Activated T-cell treated with anti-CD3 and anti-CD28 coated beads, Interleukin-2, amount 50 U/mL, for 1 hour (primary cell): ENCODE measurements at regions not wholly inside any gene's neighbourhood (a gene's known extent, or its start where the extent isn't known, plus 50 kb on each side); places are given as distances from the start of the nearest gene placed in this dataset.

Experiments
- DNase-seq: peaks from one replicate; pipeline ENCODE4 v3.0.0-alpha.2; 2020

DNA sequence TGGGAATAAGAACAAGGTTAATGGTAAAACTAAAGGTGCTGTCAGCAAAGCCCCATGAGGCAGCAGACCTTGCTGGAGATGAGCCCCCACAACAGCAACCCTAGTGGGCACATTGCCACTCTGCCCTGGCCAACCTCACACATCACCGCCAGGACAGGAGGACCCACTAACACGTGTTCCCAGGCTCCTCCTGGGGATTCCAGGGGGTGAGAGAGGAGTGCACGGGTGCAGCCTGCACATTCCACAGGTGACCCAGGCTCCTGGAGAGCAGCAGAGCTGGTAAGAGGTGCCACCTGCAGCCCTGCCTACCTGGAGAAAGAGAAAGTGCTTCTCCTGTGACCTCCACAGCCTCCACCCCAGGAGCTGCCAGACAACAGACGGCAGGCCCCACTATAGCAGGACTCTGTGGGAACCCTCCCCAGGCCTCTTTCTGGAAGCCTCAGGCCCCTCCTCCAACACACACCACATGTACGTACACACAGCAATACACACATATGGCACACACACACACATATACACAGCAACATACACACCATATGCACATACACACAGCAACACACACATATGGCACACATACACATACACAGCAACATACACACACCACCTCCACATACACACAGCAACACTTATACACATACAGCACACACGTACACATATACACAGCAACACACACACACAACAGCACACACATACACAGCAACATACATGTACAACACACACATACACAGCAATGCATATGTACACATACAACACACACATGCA is 187.1 kb downstream of the GLI2 start:
- no peak for DNase-seq

DNA sequence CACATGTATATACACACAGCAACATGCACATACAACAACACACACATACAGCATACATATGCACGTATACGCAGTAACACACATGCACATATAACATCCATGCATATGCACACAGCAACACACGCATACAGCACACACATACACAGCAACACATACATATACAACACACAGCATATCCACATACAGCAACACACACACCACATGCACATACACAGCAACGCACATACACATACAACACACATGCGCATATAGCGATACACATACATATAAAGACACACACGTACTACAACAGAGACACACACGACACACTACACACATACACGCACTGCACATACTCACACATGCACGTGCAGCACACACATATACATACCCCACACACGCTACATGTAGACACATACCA is 187.8 kb downstream of the GLI2 start:
- no peak for DNase-seq

DNA sequence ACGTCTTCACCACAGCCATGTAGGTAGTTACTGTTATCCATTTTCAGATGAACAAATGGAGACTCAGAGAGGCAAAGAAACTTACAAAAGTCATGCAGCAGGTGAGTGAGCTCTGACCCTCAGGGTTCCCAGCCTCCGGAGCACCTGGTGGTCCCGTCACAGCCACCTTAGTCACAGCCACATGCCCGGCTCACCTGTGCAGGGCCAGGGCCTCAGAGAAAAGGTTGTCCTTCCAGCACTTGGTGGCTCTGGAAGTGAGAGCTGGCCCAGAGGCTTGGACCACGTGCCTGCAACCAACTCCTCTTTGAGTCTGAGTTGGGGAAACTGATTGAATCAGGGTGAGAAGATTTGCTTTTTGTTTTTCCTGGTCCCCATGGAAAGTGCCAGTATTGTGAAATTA is 189.3 kb downstream of the GLI2 start:
- no peak for DNase-seq

DNA sequence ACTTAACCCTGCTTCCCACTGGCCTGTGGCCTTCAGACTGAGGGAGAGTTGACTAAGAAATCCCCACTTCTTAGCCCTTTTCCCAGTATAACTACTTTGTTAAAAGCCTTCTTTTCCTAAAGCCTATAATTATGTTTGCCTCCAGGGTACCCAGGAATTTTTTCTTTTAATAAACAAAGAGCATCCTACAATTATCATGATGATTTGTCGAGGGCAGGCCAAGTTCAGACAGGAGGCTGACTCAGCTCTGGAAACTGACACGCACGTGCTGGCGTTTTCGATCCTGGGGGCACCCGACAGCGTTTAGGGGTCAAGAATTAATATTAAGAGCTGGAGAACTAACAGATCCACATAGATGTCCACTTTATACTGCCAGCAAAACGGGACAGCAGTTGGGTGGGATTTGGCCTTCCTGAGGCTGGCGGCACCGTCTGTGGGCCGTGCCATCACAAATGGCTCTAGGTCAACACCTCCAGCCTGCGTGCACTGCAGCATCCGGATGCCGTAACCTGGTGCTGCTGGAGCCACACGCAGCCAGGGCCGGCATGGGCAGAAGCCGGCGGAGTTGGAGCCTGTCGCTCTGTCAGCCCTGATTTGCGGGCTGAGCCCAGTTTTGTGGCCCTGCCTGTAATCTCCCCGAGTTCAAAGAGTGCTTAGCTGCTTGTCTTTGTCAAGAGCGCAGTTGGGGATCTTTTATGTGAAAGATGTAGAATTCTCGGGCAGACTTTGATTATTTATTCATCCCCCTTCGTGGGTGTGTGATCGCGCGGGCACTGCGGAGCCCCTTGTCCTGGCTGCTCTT is 191.0 kb downstream of the GLI2 start:
- DNase-seq = no peak

DNA sequence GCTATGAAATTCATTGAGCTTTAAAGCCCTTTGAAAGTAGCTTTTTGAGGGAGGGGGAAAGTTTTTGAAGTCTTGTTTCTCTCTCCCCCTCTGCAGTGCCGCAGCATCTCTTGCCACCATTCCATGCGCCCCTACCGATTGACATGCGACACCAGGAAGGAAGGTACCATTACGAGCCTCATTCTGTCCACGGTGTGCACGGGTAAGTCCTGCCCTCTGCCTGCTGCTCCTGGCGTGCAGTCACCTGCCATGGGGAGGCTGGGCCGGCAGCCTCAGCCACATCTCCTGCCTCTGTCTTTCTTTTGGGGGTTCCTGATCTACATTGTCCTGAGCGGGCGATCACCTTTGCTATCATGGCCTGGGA is 191.6 kb downstream of the GLI2 start:
- DNase-seq = no peak

DNA sequence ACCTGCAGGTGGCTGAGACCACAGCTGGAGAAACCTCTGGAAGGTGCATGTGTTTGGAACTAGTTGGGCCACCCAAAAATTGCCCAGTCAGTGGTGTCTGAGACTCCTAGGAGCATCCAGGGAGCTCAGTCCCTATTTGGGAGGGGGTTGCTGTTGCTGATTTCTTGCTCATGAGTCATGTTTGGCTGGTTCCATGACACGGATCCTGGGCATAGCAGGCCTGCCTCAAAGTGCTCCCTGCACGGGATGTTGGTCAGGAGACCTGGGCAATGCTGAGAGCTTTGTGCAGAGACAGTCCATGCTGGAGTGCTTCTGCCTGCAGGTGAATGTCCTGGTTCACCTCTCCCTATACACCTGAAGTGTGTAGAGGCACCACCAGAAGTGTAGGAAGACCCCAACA is 194.2 kb downstream of the GLI2 start:
- DNase-seq = no peak

DNA sequence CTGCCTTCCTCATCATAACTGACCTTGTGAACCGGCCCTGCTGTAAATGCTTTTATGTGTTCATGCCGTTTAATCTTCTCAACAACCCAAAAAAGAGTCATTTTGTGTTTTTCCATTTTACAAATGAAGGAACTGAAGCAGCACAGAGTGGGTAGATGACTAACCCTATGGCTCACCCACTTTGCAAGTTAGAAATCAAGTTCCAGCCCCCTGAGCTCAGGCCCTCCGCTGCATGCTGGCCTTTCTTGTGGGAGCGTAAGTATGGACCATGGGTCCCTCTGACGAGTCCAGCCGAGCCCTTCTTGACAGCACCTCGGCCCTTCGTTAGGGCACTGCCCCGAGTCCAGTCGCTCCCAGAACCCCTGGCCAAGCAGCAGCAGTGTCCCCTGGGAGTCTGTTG is 194.6 kb downstream of the GLI2 start:
- DNase-seq = no peak

DNA sequence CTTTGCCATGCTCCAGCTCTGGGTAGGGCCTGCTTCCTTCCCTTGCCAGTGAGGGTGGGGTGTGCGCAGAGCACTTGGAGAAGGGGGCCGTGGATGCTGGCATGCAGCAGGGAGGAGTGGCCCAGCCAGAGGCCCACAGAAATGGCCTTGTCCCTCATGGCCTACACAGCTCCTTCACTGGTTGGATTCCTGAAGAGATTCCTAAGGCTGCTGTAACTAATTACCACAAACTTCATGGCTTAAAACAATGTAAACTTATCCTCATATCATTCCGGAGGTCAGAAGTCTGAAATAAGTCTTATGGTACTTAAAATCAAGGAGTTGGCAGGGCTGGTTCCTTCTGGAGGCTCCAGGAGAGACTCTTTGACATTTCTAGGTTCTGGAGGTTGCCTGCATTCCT is 195.2 kb downstream of the GLI2 start:
- DNase-seq = no peak

DNA sequence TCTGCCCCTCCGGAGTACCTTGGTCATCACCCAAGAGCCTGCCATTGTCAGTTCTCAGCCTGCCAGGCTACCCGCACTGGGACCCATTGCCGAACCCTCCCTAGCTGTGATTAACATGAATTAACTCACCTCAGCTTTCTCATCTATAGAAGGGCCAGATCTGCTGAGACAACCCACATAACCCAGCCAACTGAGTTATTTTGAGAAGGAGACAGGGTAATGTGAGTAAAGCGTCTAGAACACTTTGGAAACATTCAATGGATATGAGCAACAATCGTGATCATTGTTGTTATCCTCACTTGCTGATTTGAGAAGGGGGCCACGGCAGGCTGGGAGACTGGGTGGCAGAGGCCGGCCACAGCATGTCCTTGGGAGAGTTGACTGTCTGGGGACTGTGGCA is 196.8 kb downstream of the GLI2 start:
- no peak for DNase-seq

DNA sequence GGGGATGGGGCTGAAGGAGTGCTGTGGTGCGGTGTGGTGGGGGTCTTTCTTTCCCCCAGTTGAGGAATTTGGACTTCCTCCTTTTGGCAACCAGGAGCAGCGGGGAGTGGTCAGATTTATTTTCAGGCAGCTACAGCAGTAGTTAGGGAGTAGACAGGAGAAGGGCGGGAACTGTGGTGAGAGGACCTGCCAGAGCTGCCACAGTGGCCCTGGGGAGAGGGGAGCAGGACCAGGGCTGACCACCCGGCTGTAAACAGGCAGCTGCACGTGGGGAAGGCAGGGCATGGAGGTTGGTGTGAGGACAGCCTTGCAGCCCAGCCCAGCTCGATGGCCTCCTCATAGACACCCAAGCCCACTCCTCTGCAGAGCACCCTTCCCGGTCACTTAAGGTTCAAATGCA is 197.2 kb downstream of the GLI2 start:
- DNase-seq = no peak

DNA sequence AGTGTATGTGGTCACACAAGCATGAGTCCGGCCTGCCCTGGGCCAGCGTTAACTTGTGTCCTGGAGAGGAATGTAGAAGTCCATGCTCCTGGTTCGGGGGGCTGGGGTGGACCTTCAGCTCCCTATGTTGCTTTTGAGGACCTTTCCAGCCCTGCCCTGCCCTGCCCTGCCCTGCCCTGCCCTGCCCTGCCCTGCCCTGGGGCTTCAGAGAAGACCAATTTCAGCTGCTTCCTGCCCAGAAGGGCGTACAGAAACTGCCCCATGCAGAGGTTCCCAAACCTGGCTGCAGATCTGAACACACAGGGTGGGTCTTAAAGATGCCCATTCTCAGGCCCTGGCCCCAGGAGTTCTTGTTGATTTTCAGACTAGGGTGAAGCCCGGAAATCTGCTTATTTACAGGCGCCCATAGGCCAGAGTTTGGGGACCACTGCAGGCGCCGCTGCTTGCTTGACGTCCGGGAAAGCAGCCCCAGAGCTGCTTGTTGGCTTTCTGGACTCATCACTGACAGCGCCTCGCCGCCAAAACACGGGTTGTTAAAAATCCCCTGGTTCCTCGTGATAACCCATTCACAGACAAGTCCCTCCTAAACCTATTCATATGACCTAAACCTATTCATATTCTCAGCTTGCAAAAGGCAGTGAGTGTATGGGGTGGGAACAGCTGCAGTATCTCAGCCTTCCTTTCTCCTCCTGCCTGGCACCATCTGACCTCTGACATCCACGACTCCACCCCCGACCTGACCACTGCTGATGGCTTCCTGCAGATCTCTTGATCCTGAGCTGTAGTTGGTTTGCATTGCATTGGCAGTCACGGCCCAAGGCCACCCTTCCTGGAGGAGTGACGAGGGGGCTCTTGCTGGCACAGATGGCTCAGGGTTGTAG is 198.3 kb downstream of the GLI2 start:
- DNase-seq = no peak

DNA sequence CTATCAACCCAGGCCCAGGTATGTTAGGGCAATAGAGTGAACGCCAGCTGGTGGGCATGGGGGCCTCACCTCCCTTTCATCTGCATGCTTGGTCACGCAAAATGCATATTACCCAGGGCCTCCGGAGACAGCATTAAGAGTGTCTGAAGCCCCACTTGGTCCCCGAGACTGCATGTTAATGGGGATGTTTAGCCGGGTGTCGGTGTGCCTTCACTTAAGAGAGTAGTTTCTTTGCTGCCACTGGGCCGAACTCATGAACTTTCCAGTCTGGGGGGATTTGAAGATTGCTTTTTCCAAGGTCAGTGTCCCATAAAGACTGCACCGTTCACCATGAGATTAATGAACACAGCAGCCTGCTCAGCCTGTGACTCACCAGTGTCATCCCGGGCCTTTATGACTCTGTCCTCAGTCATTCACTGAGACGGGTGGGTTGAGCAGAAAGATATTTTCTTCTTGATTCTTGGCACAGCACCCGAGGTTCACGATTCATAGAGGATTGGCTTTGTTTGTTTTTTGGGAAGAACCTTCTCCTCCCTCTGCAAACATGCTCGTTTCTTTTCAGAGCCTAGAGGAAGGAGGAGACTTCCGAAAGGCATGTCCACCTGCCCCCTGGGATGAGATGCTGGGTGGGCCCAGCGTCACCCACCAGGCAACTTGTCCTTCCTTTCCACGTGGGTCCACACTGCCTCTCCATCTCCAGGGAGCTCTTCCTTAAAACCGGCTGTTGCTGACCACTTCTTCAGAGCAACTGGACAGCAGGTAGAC is 199.1 kb downstream of the GLI2 start:
- DNase-seq = no peak

DNA sequence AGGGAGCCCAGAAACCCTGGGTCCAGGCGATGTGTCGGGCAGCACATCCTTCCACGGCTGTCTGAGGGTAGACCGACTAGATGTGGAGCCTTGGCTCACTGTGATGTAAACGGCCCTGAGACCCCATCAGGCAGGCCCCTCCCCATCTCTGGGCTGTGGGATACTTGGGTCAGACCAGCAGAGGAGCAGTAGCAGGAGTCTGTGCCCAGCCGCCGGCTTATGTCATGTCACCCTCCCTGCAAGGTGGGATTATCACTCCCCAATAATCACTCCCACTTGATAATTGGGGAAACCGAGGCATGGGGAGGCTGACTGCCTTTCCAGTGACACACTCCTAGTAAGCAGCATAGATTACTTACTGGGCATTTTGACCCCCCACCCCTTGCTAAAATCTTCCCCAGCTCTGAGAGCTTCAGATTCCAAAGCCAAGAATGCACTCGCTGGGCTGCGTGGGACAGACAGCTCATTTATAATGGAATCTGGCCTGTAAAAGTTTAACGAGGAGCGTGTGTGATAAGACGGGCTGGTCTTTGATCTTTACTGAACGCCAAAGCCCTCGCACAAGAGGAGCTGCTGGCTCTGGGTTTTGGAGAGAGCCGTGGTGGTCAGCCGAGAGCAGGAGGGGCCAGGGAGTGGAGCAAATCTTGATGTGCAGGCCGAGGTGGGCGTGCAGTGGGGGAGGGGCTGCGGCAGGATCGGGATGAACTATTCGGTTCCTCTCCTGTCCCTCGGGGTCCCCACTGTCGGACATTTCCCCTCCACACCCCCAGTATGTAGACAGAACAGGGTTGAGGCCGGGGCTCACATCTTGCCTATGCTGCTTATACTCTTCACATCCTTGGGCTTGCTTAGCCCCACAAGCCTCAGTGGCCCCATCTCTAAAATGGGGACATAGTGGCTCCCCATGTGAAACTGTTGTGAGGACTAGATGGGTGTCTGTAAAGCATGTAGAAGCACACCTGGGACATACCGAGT is 200.0 kb downstream of the GLI2 start:
- no peak for DNase-seq

DNA sequence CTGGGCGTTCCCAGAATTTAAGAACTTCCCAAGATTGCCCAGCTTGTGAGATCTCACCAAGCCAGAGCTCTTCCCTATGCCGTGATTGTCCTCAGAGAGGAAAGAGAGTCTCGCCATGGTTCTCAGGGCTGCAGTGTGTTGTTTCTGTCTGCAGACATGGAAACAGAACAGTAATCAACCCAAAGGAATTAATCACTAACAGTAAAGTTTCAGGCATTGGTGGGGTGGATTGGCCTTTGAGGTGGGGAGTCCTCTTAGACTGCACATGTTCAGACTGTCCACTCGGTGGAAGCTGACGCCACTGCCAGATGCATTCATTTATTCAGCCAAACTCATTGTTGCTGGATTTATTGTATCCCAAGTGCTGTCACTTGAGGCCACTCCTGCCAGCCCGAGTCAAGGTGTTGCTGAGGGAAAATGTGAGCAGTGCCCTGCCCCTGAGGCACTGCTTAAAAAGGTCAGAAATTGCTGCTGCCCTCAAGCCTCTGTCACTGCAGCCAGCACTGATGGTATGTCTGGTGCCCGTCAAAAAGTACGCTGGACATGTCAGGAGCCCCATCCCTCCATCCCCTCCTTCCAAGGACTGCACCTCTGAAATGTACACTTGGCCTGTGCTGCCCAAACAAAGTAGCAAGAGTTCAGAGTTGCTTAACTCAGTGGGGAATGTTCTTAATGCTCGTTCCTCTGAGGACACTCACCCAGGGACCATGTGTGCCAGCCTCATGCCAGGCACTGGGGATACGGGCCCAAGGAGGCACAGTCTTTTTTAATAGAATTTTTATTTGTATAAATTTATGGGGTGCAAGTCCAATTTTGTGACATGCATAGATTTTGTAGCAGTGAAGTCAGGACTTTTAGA is 201.0 kb downstream of the GLI2 start:
- no peak for DNase-seq

DNA sequence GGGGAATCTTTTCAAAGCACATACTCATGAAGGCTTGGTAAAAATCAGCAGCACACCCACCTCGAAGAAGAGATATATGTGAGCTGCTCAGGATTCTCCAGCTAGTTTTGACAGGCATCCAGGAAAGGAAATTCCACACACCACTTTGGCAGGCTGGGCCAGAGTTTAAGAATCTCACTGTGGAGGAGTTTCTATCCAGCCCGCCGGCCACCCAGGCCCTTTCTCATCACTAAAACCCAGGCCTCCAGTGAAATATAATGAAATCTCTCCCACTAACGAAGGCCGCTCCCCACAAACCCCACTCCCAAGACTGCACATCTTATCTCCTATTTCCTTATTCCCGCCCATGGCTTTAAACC is 202.0 kb downstream of the GLI2 start:
- no peak for DNase-seq

DNA sequence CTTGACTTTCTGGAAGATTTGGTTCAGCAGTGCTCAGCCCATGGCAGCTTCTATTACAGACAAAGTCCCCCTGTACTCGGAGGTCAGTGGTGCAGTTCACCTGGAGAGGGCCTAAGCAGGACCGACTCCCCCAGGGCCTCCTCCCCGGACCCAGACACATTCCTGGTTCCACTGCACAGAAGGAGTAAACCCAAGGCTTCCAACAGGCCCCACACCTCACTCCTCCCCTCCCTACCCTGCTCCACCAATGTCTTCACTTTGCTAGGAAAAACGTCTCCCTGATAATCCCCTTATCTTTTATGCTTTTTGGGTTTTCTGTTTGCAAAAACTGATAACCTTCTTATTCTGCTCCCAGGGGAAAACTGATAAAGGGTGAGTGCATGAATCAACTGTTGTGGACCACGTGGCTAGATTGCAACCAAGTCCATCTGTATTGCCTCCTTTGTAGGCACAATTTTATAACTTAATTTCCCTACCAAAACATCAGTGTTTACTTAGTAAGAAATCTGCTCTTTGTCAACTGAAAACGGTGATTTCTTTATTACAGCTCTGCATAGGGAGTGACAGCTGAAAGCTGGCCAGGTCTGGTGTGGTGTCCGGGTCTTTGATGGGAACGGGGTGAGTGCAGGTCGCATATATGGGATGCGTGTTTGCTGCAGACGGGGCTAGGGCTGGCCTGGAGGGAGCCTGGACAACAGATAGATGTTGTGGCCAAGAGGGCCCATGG is 202.5 kb downstream of the GLI2 start:
- DNase-seq = no peak

DNA sequence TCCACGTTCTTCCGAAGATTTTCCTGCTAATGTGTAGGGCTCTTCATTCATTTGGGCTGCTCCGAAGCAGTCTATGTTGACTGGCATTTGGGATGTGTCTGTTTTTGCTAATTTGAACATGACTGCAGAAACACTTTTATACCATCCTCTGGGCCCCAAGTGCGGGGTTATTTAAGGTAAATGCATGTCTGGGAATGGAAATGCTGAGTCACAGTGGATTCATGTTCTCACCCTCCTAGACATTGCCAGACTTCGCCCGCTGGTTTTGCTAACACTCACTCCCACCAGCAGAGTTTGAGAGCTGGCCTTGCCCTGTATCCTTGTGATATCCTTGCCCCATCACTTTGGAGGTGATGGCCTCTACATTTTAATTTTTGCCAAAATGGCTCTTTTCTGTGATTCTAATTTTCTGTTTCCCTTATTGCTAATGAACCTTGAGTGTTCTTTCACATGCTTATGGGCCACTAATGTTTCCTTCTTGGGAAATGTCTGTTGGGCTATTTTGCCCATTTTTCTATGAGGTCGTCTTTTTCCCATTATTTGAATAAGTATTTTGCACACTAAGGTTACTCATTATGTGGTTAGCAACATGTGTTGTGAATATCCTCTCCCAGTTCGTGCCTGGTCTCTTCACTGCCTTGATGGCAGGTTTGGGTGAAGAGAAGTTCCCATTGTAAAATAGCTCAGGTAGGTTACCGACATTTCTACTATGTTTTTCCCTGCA is 204.1 kb downstream of the GLI2 start:
- DNase-seq = no peak

DNA sequence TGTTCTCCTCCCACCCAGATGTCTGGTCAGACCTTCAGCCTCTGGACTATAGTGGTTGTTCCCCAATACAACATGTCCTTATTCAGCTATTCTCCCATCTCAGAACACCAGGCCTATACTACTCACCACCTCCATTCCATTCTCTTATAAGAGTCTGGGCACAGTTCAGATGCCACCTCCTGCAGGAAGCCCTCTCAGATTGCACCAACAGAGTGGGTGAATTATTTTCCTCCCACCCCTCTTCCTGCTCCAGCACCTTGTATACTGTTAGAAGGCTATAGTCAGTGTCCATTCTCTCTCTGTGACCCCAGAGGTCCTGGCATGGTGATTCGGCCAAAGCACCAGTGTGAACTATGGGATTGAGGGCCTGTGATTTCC is 204.6 kb downstream of the GLI2 start:
- no peak for DNase-seq

DNA sequence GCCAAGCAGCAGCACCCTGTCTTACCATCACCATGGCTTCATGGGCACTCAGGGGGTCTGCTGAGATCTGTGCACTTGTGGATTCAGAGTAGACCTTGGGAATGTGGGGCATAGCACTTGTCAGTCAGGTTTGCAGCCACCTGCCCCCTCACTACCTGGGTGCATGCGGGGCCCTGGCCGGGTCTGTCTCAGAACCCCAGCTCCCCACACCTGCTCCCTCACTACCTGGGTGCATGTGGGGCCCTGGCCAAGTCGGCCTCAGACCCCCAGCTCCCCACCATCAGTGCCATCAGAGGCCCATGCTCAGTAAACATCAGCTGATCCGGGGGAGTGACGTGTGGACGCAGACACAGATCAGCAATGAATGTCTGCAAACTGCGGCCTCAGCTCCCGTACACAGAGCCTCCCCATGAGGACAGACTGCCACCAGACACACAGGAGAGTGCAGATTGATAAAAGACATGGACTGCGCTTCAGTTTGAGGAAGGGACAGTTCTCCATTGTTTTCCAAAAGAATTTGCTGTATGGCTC is 205.1 kb downstream of the GLI2 start:
- no peak for DNase-seq
